Anterior cingulate cortex (tissue), 58 donors: ENCODE measurements at regions not wholly inside any gene's neighbourhood (a gene's known extent, or its start where the extent isn't known, plus 50 kb on each side); places are given as distances from the start of the nearest gene placed in this dataset.
"Not testable (repeated sequence)": the region's sequence is repeated elsewhere in the genome, so short reads cannot be mapped to it uniquely, and the experiment has no call there.

Experiments used
- DNase-seq, 58 donors: peaks; one replicate each; lab custom pipeline; 2025; lab: John Stamatoyannopoulos, UW

- peak in 2 of 58 donors; percentile 4 to 14 for DNase-seq
Observed at GRCh38 chr5:24110004-24110615, 534.7 kb downstream of the CDH10 start.

GRCh38 chr5:24112420-24112819 lies 532.4 kb downstream of the CDH10 start:
- DNase-seq = no peak

DNA sequence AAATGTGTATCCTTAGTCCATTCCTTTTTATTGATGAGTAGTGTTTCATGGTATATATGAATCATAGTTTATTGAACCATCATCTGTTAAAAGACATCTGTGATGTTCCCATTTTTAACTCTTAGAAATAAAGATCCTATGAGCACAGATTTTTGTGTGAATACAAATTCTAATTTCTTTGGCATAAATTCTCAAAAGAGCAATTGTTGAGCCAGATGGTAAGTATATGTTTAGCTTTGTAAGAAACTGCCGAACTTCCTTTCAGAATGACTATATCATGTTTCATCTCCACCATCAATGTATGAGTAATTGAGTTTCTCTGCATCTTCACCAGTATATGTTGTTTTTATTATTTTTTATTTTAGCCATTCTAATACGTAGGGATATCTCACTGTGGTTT lies 526.4 kb downstream of the CDH10 start:
- no peak for DNase-seq

- DNase-seq = no peak
Observed at GRCh38 chr5:24135536-24135935, 509.2 kb downstream of the CDH10 start.

DNA sequence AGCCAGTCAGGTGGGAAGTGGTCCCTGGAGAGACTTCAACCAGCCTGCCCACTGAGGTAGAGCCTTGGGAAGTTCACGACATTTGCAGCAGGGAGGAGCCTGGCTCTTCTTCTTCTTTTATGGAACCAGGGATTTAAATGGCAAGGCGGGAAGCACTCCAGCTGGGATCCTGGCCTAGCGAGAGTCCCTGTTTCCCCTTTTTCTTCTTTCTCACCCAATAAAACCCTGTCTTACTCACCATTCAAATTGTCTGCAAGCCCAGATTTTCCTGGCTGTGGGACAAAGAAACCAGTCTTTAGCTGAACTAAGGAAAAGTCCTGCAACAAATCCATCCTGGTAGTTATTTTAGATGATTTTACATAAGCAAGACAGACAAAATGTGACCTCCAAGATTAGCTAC lies 503.7 kb downstream of the CDH10 start:
- peak in 45 of 58 donors; percentile 1 to 72 (median 28) for DNase-seq

DNA sequence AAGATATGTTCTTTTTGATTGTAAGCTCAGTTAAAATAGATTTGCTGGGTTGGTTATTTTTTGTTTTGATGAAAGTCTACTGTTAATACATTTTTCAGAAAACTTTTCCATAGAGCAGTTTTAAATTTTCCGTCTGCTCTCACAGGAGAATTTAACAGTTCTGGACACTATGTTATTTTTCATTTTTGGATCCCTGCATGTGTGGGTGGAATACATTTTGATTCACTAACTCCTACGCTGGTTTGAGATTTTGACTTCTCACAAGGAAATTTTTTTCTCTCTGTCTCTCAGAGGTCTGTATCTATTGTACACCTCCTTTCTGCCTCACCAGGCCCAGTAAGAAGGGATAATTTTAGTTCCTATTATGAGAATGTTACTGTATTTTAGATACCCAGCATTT lies 502.4 kb downstream of the CDH10 start:
- DNase-seq = peak in 2 of 58 donors; percentile 1 to 38

GRCh38 chr5:24145806-24146205 lies 499.0 kb downstream of the CDH10 start:
- DNase-seq = no peak

DNA sequence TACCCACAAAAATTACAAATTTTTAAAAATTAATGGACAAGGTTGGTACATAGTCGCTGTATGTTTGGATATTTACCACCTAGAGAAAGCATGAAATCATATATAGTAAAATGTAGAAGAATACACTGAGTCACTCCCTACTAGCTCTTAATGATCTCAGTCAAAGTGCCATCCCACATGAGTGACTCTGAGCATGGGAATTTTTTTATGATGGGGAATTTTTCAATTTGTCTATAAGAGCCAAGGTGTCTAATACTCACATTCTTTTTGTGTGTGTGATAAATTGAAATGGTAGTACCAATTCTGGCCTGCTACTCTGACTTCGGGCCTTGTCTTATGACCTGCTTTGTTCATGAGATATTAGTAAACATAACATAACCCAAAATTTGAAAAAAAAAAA lies 483.2 kb downstream of the CDH10 start:
- no peak for DNase-seq

GRCh38 chr5:24162343-24162742 lies 482.4 kb downstream of the CDH10 start:
- DNase-seq = no peak

GRCh38 chr5:24163091-24163490 lies 481.7 kb downstream of the CDH10 start:
- DNase-seq = no peak

GRCh38 chr5:24167806-24168205 lies 477.0 kb downstream of the CDH10 start:
- no peak for DNase-seq

GRCh38 chr5:24170026-24170425 lies 474.8 kb downstream of the CDH10 start:
- DNase-seq = no peak

GRCh38 chr5:24170930-24171329 lies 473.8 kb downstream of the CDH10 start:
- not testable (repeated sequence) for DNase-seq

- peak in 7 of 58 donors; percentile 0 to 20 (median 9) for DNase-seq
Observed at GRCh38 chr5:24177821-24178220, 467.0 kb downstream of the CDH10 start.

DNA sequence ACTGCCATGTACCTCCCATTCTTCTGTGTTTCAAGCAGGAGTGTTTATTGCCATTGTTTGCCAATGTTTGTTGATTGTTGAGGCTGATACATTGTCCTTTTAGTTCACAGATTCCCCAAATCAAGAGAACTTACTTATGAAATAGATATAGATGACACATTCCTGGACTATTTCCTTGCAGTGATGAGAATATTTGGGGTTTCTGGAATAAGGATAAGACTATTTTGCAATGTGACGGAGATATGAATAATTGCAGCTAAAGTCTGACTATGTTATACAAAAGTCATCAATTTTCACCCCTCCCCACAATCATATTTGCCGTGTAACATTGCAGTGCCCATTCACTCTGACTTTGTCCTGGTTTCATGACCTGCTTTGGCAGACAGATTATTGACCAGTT lies 460.8 kb downstream of the CDH10 start:
- no peak for DNase-seq

DNA sequence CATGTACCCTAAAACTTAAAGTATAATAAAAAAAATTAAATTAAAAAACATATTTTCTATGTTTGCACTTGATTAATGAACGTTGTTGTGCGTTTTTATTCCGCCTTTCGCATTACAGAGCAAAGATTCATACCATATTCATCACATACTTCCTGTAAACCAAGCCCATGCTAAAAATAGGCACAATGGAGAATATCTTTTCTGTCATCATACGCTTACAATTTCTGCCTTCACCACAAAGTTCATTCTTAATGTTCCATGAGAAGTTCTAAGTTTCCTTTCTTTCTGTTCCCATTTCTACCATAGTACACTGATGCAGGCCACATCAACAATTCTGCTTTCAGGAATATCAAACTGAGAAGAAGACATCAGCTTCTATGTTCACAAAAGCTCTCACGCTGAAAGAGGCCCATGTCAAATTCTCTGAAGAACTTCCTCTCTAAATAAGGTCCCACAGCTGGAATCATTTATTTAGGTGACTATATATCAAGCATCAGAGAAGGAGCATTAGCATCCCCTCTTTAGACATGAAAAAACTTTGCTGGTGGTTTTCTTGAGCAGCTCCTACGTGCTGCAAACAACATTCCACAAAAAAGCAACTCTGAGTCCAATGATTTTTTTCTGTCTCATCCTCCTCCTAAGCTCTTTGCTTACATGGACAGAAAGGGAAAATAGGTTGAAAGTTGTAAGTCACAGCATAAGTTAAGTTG lies 456.4 kb downstream of the CDH10 start:
- DNase-seq = no peak

DNA sequence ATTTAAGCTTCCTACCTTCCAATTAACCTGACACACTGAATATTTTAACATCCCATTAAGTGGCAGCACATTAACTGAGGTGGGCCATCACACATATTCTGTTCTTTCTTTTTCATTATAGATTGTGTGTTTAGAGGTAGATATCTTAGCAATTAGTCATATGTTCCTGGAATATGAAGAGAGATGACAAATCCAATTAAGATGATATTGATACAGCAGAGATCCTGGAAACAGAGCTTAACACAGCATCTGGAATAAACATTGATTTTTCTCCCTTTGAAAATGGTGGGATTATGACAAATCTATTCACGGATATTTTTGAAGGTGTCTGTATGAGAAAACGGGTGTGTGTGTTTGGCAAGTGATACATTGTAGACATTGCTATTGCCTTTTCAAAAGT lies 448.0 kb downstream of the CDH10 start:
- DNase-seq = no peak

- DNase-seq = no peak
Observed at GRCh38 chr5:24208686-24209106, 436.1 kb downstream of the CDH10 start.

GRCh38 chr5:24215114-24215513 lies 429.7 kb downstream of the CDH10 start:
- DNase-seq = no peak

DNA sequence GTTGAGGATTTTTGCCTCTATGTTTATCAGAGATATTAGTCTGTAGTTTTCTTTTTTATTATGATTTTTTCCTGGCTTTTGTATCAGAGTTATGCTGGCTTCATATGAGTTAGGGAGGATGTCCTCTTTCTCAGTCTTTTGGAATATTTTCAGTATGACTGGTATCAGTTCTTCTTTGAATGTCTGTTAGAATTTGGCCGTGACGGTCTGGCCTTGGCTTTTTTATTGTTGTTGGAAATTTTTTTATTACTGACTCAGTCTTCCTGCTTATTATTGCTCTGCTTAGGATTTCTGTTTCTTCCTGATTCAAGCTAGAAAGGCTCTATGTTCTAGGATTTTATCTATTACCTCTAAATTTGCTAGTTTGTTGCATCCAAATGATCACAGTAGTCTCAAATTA lies 421.9 kb downstream of the CDH10 start:
- no peak for DNase-seq

- no peak for DNase-seq
Observed at GRCh38 chr5:24225051-24225450, 419.7 kb downstream of the CDH10 start.

GRCh38 chr5:24226479-24226878 lies 418.3 kb downstream of the CDH10 start:
- no peak for DNase-seq
